GM19023 (cell line): ENCODE measurements at regions not wholly inside any gene's neighbourhood (a gene's known extent, or its start where the extent isn't known, plus 50 kb on each side); places are given as distances from the start of the nearest gene placed in this dataset.
"Not testable (repeated sequence)": the region's sequence is repeated elsewhere in the genome, so short reads cannot be mapped to it uniquely, and the experiment has no call there.

Experiments
- ATAC-seq: cut with Tn5 transposase; IDR thresholded peaks from one replicate; pipeline ENCODE4 v1.9.1; 2021; ENCODE audit warnings: mild to moderate bottlenecking, moderate library complexity; ENCODE audit not compliant: unreplicated experiment

DNA sequence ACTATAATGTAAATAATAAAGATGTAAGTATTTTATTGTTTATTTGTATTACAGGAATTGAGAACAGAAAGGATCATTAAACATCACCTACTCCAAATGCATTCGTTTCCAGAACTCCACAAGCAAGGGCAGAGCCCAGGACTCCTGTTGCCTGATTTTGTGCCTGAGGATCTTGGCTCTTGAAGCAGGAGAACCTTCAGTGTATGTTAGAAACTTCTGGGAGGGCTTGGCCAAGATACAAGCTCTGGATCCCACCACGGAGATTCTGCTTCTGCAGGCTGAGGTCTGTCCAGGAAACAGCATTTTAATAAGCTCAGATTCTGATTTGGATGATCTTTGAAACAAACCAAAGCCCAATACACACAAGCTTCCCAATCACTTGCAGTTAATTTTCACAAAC lies 142.4 kb upstream of the SOX11 start:
- ATAC-seq, result no peak

DNA sequence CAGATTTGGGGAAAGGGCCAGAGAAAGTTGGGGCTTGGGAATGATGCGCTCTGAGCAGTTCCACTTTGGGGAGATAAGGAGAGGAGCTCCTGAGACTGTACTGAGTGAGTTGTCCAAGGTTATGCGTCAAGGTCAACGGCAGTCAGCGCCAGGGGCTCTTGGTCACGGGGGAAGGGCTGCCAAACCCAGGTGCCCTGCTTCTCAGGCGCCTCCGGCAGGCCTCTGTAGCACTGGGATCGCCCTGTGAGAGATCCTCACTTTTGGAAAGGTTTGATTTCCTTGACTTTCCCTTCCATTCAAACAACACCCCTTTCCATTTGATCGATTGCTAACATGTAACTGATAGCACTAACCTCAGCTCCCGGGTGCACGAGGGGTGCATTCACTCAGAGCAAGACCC lies 136.5 kb upstream of the SOX11 start:
- ATAC-seq, result no peak

DNA sequence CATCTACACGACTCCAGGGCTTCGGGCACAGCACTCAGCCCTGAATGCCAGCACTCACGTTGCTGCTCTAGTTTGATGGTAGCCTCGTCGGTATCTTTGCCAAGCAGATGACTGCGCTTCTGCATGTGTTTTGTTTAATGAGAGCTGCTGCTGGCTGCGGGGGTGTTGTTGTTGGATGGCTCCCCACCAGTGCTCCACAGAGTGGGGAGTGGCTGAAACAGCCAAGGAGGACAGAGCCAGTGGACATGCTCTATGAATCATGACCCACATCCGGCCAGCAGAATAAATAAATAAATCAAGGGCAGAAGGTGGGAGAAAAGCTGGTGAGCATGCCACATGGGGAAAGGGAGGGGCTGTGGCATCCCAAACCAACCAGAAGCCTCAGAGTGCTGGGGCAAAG lies 131.2 kb upstream of the SOX11 start:
- ATAC-seq, result no peak

DNA sequence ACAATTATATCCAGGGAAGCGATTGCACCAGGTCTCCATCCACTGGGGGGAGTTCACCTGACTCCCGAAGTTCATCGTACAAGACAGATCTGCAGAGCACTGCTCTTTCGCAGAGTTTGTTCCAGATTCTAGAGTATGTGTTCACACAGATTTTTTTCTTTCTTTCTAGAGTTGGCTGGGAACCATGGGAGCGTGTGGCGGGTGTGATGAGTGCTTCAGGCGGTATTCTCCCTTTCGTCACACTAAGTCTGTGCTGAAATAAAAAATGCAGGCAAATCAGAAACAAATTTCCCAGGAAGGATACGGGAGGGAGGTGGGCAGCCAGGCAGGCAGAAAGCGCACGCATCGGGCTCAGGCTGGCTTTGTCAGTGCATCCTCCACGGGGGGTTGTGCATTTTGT lies 129.8 kb upstream of the SOX11 start:
- ATAC-seq, result no peak

DNA sequence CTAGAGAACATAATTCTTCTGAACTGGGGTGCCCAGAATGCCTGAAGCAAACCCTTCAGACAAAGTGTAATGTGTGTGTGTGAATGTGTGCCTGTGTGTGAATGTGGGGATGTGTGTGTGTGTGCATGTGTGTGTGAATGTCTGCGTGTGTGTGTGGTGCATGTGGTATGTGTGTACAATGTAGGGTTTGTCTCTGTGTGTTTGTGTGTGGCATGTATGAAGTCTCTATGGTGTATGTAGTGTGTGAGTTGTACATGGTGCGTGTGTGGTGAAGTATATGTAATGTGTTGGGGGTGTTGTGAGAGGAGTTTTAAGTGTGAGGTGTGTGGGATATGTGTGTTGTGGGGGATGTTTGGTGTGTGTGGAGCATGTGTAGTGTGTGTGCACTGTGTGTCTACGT lies 129.3 kb upstream of the SOX11 start:
- ATAC-seq, result no peak

DNA sequence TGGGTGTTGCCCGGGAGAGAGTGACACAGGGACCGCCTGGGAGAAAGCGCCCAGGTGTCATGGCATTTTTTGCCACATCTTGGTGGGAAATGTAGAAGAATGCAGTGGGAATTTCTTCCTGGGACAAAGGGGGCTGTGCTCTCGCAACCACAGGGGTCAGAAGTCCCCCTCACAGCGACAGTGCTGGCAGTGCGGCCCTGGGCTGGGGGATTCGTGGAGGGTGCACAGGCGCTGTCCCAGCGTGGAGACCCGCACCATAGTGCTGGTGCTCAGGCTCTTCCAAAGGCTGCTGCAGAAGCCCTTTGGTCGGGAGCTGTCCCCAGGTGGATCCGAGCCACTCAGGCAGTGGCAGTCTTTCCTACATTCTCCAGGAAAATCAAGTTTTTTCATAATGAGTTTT lies 128.8 kb upstream of the SOX11 start:
- ATAC-seq, result no peak

DNA sequence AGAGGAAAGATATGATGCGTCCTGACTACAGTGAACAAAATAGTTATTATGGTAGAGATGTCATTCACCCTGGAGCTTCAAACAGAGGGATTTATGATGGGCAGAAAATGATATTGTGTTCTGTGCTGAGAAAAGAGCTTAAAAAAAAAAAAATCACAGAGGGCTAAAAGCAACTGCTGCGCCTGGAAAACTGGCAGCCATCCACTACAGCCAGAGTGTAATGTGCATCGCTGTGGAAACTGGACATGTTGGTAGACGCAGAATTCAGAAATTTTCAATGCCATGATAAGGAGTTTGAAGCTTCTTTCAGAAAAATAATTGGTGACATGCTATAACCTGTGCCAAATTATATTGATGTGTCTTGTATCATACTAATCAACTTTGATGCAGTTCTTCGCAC lies 122.9 kb upstream of the SOX11 start:
- no peak for ATAC-seq

DNA sequence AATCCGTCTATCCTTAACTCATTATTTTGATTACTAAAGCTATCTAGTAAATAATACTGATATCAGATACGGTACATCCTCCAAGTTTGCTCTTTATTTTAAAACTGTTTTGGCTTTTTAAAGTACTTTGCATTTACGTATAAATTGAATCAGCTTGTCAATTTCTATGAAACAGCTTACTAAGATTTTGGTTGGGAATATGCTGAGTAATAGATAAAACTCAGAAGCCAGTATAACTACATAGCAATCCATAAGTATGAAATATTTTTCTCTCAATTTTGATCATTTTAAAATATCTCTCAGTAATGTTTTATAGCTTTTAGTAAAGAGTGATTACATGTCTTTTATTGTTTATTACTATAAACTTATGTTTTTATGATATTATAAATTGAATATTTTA lies 116.2 kb upstream of the SOX11 start:
- no peak for ATAC-seq

DNA sequence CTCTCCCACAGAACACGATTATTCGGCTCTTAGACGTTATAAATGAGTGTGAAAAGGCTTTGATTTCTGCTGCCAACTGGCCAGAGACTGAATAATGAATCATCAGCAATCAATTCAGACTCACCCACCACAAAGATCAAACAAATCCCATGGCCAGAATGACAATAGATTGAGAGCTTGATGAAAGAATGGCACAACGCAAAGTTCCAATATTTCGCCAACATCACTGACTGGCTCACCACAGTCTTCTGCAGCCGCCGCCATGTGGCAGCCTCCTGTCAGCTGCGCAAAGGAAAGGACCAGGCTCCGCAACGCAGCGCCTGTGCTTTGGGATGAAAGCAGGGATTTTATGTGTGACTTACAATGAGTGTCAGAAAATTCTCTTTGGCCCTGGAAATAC lies 104.4 kb upstream of the SOX11 start:
- no peak for ATAC-seq

DNA sequence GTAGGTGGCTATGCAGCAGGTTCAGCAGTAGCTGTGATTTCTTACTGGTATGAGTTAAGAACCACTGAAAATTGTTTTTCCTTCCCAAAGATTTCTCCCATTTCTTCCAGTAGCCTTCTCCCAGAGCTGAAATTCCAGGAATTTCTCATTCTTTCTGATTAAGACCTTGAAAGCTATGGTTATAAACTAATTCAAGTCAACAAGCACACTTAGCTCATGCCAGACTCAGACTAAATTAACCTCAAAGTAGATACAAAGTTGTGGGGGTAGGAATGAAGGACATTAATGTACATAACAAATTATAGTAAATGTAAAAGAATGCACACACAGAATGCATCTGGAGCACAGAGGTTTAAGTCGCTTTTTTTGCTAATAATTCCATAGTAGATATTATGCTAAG lies 103.6 kb upstream of the SOX11 start:
- no peak for ATAC-seq

DNA sequence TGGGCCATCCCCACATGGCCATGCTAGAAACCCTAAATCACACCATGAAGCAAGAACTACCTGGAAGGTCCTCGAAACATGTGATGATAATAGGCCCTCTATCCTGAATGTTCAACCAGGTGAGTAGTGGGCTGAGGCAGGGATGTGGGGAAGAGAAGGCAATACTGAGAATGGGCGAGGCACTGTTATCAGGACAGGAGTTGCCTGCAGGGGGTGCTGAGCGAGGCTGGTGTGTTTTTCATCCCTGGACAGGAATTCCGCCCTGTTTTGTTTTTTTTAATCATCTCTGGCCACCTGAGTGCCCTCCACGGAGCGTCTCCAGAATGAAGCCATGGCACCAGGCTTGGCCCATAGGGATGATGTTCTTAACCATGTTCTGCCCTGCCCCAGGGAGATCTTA lies 103.0 kb upstream of the SOX11 start:
- ATAC-seq, result no peak

DNA sequence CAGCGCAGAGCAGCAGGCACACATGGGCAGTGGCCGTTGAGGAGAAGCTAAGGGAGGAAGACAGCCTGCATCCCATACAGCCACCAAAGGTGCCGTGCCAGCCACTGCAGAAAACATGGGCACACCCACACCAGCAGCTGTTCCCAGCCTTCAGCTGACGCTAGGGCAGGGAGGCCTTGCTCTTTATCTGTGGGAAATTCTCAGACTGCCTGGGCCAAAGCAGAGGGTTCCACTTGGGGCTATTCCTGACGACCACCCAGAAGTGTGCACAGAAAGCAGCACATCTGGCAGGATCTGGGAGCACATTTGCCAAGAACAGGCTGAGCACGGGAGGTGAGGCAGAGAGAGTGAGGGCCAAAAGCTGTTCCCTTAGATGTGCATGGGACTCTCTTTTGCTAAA lies 101.3 kb upstream of the SOX11 start:
- no peak for ATAC-seq

DNA sequence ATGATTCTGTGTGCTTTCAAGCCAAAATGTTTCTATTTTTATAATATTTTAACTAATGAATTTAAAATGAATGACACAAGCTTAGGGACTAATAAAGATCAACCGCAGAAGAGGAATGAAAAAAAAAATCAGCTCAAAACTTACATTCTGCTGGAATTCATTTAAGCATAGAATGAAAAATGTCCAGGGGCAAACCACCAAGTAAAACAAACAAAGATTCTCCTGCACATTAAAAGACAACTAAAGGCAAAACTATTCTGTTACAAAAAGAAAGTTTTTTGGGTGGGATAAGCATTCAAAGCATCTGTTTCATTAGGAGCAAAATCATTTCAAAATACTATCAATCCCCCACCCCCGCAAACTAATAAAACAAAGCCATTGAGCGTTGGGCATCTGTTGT lies 99.3 kb upstream of the SOX11 start:
- no peak for ATAC-seq

DNA sequence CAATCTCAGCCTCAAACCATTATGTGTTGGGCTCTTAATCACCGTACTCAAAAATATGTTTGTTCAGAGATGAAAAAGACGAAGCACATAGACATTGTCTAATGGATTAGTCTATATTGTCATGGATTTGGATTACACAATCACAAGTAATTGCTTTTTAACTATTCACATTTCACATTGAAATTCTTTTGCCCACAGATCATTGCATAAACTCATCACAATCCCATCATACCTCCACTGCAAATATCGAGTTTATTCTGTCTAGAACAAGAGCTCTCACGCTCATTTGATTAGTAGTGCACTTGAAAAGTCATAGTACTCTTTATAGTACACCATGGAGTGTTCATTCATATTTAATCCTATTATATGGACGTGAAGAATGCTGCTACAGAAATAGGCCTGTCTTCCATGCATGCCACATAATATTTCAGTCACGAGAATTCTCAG lies 97.9 kb upstream of the SOX11 start:
- no peak for ATAC-seq

DNA sequence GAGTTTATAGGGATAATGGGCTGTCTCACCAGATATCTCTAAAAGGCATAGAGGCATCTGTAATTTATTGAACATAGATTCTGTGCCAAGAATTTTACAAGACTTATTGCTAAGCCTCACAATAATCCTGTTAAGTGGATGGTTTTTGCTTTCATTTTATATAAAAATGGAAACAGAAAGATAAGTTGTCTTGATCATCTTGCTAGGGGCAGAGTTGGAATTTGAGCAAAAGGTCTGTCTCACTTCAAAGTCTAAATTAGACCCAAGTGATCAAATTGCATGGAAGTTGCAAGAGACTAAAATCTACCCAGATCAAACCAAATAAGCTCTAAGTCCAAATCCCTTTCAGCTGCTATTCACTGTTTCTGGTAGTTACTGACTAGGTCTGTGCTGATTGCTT lies 95.3 kb upstream of the SOX11 start:
- no peak for ATAC-seq

DNA sequence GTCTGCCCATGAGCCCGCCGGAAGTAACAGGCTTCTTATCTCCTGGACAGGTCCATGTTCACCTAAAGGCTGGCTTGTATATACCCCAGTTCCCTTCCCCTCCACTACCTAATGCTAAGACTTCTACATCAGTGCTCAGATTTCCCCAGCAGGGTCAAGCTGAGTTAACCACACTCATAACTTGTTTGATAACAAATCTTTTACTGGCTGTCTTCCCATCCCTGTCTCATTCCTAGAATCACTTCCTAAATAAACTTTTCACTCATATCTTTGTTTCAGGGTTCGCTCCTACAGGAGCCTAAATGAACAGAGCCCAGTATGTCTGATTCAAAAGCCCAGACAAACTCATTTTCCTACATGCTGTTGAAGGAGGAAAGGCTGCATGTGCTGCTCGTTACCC lies 94.0 kb upstream of the SOX11 start:
- ATAC-seq, result no peak

DNA sequence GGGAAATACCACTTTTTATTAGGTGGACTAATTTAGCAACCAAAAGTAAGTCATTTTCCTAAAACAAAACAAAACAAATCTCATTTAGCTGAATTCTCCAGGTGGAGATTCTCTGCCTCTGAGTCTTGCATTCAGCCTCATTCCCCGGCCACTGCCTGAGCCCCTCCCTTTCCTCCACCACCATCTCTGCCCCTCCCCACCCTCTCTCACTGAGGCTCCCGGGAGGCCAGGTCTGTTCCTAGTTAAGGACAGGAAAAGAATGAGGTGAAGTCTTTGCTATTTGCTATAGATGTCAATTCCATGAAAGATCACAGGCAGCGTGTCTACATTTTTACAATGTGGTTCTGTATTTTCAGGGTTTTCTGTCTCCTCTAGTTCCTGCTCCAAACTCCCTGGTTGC lies 83.0 kb upstream of the SOX11 start:
- no peak for ATAC-seq

DNA sequence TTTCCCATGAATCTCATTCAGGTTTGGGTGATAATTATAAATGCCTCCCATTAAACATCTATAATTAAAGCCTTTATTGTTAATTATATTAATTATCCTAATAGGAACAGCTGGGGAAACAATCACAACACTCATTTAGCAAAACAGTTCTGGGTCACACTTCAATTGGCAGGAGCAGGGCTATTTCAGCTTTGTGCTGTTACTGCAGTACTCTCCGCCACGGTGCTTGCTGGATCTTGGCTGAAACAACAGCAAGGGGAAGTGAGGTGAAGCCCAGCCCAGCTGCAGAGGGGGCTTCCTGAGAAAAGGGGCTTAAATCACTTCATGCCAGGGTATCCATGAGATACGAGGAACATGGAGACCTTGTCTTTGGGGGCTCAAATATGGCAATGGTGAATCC lies 79.5 kb upstream of the SOX11 start:
- ATAC-seq, result no peak

DNA sequence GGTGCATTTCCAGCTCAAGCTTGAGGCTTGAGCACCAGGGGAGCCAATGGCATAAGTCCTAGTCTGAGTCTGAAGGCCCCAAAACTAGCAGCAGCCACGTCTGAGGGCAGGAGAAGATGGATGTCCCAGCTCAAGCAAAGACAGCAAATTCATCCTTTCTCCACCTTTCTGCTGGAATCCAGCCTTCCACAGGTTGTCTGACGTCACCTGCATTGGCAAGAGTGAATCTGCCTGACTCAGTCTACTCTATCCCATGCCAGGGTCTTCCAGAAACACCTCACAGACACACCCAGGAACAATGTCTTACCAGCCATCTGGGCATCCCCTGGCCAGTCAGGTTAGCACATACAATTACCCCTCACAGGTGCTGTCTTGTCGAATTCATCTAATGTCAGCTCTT lies 76.2 kb upstream of the SOX11 start:
- ATAC-seq, result no peak

DNA sequence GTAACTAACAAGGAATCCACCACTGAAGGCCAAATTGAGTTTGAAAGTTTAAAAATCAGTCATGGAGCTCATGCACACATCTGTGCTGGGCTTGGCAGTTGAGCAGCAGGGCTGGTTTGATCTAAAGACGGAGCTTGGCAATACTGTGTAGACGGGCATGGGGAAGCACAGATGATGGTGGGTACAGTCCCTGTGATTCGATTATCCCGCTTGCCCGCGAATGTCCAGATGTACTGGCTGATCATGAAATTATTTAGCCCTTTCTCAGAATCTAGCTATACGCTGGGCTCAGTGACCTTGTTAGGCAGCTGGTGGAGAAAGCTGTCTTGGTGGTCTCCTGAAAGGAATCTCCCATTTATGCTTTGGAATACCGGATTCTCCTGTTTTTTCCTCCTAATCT lies 74.8 kb upstream of the SOX11 start:
- ATAC-seq, result no peak

DNA sequence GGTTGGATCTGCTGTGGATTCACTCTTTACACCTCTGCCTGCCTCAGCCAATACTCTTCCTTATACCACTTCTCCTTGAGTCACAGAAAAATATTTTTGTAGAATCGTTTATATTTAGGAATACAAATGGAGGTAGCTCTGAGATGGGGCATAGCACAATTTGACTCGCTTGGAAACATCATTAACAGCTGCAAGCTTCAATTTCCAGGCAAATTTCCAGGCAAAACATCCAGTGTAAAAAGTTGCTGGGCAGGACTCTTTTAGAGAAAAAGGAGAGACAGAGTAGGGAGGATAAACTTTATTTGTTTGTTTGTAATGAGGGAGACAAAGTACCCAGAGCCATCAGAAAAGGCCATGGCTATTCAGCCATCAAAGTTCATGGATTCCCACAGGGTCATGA lies 74.4 kb upstream of the SOX11 start:
- ATAC-seq, result no peak

DNA sequence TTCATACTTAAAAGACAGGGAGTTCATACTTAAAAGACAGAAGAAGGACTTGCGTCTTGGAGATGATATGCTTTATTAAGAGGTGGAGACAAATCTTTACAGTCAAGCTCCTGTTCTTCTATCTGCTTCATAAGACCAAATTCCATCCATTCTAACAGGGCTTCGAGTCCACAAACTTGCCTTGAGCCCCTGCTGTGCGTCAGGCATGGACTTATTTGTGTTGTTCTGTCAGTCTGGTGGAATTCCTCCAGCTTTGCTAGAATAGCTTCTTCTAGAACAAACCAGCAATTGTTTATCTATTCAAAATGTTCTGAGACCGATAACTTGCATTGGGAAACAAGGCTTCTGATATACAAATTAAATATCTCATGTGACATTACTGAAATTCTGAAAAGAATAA lies 73.9 kb upstream of the SOX11 start:
- no peak for ATAC-seq

DNA sequence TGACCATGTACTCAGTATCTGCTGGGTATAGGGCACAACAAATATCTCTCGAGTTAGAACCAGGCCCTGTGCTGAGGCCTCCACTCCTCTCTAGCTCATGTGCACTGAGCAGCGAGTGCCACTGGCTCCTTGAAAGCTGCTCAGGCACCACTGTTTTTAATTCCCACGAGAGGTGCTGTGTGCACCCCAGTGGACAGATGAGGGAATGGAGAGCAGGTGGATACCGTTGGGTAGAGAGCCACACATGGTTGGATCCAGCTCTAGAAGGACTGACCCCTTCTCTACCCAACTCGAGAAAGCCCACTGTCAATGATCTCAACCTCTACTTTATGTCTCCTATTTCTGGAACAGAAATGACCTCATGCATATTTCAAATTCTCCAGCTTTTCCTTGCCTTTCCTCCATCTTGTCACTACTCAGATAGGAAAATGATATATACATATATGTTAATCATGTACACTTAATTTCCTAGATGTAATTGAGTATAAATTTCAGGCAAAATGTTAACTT lies 66.6 kb upstream of the SOX11 start:
- ATAC-seq, result not testable (repeated sequence)

DNA sequence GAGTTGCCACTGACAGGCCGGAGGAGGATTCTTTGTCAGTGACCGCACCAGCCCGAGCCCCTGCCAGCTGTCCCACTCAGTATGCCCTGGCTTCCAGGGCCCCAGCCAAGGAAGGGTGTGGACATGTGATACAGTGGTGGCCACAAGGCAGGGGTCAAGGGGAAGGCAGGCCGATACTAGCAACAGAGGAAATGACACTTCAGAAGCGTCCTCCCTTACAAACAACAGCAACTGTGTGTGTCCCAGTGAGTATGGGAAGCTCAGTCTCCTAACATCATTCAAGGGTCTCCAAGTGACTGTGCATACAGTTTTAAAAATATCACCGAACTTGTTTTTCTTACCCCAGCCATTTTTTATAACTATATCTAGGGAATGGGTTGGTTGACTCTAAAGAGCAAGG lies 63.7 kb upstream of the SOX11 start:
- not testable (repeated sequence) for ATAC-seq
